DND-41 (cell line): ENCODE measurements at regions not wholly inside any gene's neighbourhood (a gene's known extent, or its start where the extent isn't known, plus 50 kb on each side); places are given as distances from the start of the nearest gene placed in this dataset.
"Not testable (repeated sequence)": the region's sequence is repeated elsewhere in the genome, so short reads cannot be mapped to it uniquely, and the experiment has no call there.

Experiments used
- ATAC-seq: fragments of 200-7000 bp; cut with Tn5 transposase; 3 replicates; pipeline ENCODE4 v1.9.1; 2021; ENCODE audit warnings: low read depth; ENCODE audit not compliant: insufficient read depth
- DNase-seq: peaks from one replicate; pipeline ENCODE4 v3.0.0-alpha.2; 2020
- H2AFZ ChIP-seq: 2 replicates; pipeline ENCODE4 v1.6.0; 2012; ENCODE audit warnings: low read depth, low read length
- H3K27ac ChIP-seq: 2 replicates; pipeline ENCODE4 v1.5.1; 2012; ENCODE audit warnings: low read length, inconsistent platforms
- H3K27me3 ChIP-seq: fragments of 200-600 bp; sonication (generic); 2 replicates; pipeline ENCODE4 v1.6.0; 2012; ENCODE audit warnings: low read length, mild to moderate bottlenecking, inconsistent platforms; ENCODE audit not compliant: insufficient read depth, poor library complexity
- H3K36me3 ChIP-seq: 2 replicates; pipeline ENCODE4 v1.5.1; 2012; ENCODE audit warnings: low read length, inconsistent platforms; ENCODE audit not compliant: insufficient read depth
- H3K4me1 ChIP-seq: 2 replicates; pipeline ENCODE4 v1.5.1; 2012; ENCODE audit warnings: mild to moderate bottlenecking, low read length; ENCODE audit not compliant: insufficient read depth
- H3K4me2 ChIP-seq: 2 replicates; pipeline ENCODE4 v1.6.0; 2012; ENCODE audit warnings: mild to moderate bottlenecking, moderate library complexity, low read length, inconsistent platforms; ENCODE audit not compliant: insufficient read depth
- H3K4me3 ChIP-seq, 2 experiments: fragments of 200-600 bp in 1 of 2; shearing (Covaris generic) in 1 of 2; 2 replicates each; pipeline ENCODE4 v1.5.1; 2012 to 2016; ENCODE audit warnings: inconsistent platforms in 2 of 2, low read length in 2 of 2, mild to moderate bottlenecking in 2 of 2, low read depth in 1 of 2, moderate library complexity in 1 of 2
- H3K79me2 ChIP-seq: 2 replicates; pipeline ENCODE4 v1.6.0; 2012; ENCODE audit warnings: low read length, inconsistent platforms; ENCODE audit not compliant: insufficient read depth
- H3K9ac ChIP-seq: 2 replicates; pipeline ENCODE4 v1.6.0; 2012; ENCODE audit warnings: low read depth, mild to moderate bottlenecking, inconsistent platforms, low read length, moderate library complexity
- H3K9me3 ChIP-seq: 2 replicates; pipeline ENCODE4 v1.5.1; 2012; ENCODE audit warnings: low read length, moderate library complexity, mild to moderate bottlenecking, inconsistent platforms; ENCODE audit not compliant: insufficient read depth, severe bottlenecking
- H4K20me1 ChIP-seq: 2 replicates; pipeline ENCODE4 v1.6.0; 2012; ENCODE audit warnings: low read length; ENCODE audit not compliant: insufficient read depth
- CTCF ChIP-seq: IDR thresholded peaks from 2 replicates; pipeline ENCODE4 v1.5.1; 2012; ENCODE audit warnings: borderline replicate concordance, low read length, moderate library complexity, mild to moderate bottlenecking; ENCODE audit not compliant: poor library complexity, severe bottlenecking; ENCODE audit errors: extremely low read depth
- EZH2 ChIP-seq: IDR thresholded peaks from 3 replicates; pipeline ENCODE4 v1.6.1; 2012; ENCODE audit warnings: borderline replicate concordance, low read depth, mild to moderate bottlenecking, moderate library complexity, low read length, inconsistent platforms; ENCODE audit not compliant: severe bottlenecking

GRCh38 chr1:221602830-221603229 is 139.1 kb downstream of the DUSP10 start:
- H2AFZ ChIP-seq = no peak overlapping the region
- H4K20me1 ChIP-seq = no peaks in the 10 kb centered on the region
- H3K4me2 ChIP-seq = no peak overlapping the region
- no peak for ATAC-seq
- DNase-seq = no peak
- no peaks in the 10 kb centered on the region for H3K4me1 ChIP-seq
- TF ChIP-seq CTCF (no peak), EZH2 (no peak)
- no peaks in the 10 kb centered on the region for H3K79me2 ChIP-seq
- no peak overlapping the region for H3K4me3 ChIP-seq
- no peak overlapping the region for H3K27ac ChIP-seq
- H3K27me3 ChIP-seq = no peaks in the 10 kb centered on the region
- H3K9ac ChIP-seq = no peak overlapping the region
- no peaks in the 10 kb centered on the region for H3K36me3 ChIP-seq
- no peaks in the 10 kb centered on the region for H3K9me3 ChIP-seq

GRCh38 chr1:221604390-221604789 is 137.5 kb downstream of the DUSP10 start:
- H2AFZ ChIP-seq, H3K4me1 ChIP-seq, H3K79me2 ChIP-seq, H3K4me3 ChIP-seq, H4K20me1 ChIP-seq, H3K9ac ChIP-seq, H3K9me3 ChIP-seq, DNase-seq, H3K4me2 ChIP-seq, H3K27ac ChIP-seq, H3K36me3 ChIP-seq, H3K27me3 ChIP-seq, ATAC-seq: not testable (repeated sequence)

- DNase-seq = no peak
- no peak overlapping the region for H3K27ac ChIP-seq
- no peaks in the 10 kb centered on the region for H3K36me3 ChIP-seq
- no peak overlapping the region for H2AFZ ChIP-seq
- H3K9me3 ChIP-seq = no peaks in the 10 kb centered on the region
- H3K9ac ChIP-seq = no peak overlapping the region
- no peaks in the 10 kb centered on the region for H3K4me1 ChIP-seq
- H3K27me3 ChIP-seq = no peaks in the 10 kb centered on the region
- TF ChIP-seq EZH2 (no peak), CTCF (no peak)
- ATAC-seq = no peak
- H4K20me1 ChIP-seq = no peaks in the 10 kb centered on the region
- no peak overlapping the region for H3K4me2 ChIP-seq
- no peaks in the 10 kb centered on the region for H3K79me2 ChIP-seq
- H3K4me3 ChIP-seq = no peak overlapping the region
These were observed 136.9 kb downstream of the DUSP10 start for GRCh38 chr1:221604948-221605347.

- no peaks in the 10 kb centered on the region for H3K9me3 ChIP-seq
- H3K4me1 ChIP-seq = no peaks in the 10 kb centered on the region
- DNase-seq = no peak
- H3K36me3 ChIP-seq = no peaks in the 10 kb centered on the region
- no peak overlapping the region for H3K9ac ChIP-seq
- no peak for TF ChIP-seq CTCF
- no peak for TF ChIP-seq EZH2
- no peak overlapping the region for H3K27ac ChIP-seq
- ATAC-seq = no peak
- no peaks in the 10 kb centered on the region for H3K79me2 ChIP-seq
- H3K4me2 ChIP-seq = no peak overlapping the region
- no peaks in the 10 kb centered on the region for H4K20me1 ChIP-seq
- H3K27me3 ChIP-seq = no peaks in the 10 kb centered on the region
- H2AFZ ChIP-seq = no peak overlapping the region
- no peak overlapping the region for H3K4me3 ChIP-seq
These were observed 136.3 kb downstream of the DUSP10 start for GRCh38 chr1:221605569-221605968.
